ENCODE measurements at regions not wholly inside any gene's neighbourhood (a gene's known extent, or its start where the extent isn't known, plus 50 kb on each side); places are given as distances from the start of the nearest gene placed in this dataset.

DNA sequence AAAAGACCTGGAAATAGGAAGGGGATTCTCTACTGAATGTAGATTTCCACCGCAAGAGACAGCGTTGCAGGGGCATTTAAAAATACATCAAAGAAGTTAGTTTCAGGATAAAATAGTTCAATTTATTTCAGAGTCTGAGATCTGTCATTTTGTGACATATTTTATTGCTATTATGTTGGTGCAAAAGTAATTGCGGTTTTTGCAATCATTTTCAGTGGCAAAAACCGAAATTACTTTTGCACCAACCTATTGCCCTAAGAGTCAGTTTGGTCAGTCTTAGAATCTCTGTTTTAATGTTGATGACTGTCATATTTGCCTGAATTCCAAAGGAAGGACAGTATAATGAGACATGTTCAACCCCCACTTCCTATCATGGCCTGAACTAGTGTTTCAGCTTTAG lies 219.5 kb upstream of the CDH10 start:
- no peak for ATAC-seq (ENCODE audit: insufficient number of reproducible peaks, low FRiP score, low read depth)
- TF ChIP-seq, protein P1, sequence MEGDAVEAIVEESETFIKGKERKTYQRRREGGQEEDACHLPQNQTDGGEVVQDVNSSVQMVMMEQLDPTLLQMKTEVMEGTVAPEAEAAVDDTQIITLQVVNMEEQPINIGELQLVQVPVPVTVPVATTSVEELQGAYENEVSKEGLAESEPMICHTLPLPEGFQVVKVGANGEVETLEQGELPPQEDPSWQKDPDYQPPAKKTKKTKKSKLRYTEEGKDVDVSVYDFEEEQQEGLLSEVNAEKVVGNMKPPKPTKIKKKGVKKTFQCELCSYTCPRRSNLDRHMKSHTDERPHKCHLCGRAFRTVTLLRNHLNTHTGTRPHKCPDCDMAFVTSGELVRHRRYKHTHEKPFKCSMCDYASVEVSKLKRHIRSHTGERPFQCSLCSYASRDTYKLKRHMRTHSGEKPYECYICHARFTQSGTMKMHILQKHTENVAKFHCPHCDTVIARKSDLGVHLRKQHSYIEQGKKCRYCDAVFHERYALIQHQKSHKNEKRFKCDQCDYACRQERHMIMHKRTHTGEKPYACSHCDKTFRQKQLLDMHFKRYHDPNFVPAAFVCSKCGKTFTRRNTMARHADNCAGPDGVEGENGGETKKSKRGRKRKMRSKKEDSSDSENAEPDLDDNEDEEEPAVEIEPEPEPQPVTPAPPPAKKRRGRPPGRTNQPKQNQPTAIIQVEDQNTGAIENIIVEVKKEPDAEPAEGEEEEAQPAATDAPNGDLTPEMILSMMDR (IDR thresholded peaks at IDR 0.05), result no peak
- H3K4me3 ChIP-seq, result no peak overlapping the region

DNA sequence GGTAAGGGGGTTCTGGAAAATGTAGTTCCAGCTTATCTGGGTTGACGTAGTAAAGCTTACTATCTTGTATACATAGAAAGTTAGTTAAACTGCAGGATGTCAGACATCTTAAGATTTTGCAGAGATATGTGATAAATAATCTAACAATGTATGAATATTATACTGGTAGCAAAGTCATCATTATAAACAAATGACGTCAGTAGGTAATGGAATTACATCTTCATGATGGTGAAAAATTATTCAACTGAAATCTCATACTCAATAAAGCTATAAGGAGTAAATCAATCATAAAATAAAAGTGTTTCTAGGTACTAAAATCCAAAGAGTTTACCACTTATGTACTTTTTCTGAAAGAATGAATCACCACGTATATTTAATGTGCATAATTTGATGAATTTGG lies 217.3 kb upstream of the CDH10 start:
- ATAC-seq (ENCODE audit: insufficient number of reproducible peaks, low FRiP score, low read depth) (no peak), DNase-seq (ENCODE audit: low spot score) (no peak)
- no peaks in the 10 kb centered on the region for H3K27me3 ChIP-seq (replicated peaks; ENCODE audit: insufficient read depth)
- TF ChIP-seq, protein P1 (IDR thresholded peaks at IDR 0.05), result no peak
- H3K36me3 ChIP-seq, result no peaks in the 10 kb centered on the region
- H3K27ac ChIP-seq, result no peak overlapping the region
- no peaks in the 10 kb centered on the region for H3K9me3 ChIP-seq
- H3K4me1 ChIP-seq (ENCODE audit: control insufficient read depth in 1 of 2, low read depth in 2 of 2), result no peaks in the 10 kb centered on the region
- H3K4me3 ChIP-seq, result no peak overlapping the region

More for the DNA sequence above, 219.5 kb upstream of the CDH10 start:
- Histone ChIP-seq H3K9me3 (no peaks in the 10 kb centered on the region), H3K36me3 (no peaks in the 10 kb centered on the region), H3K27ac (no peak overlapping the region), H3K4me1 (ENCODE audit: control insufficient read depth in 1 of 2, low read depth in 2 of 2) (no peaks in the 10 kb centered on the region), H3K27me3 (replicated peaks; ENCODE audit: insufficient read depth) (no peaks in the 10 kb centered on the region)
- DNase-seq (ENCODE audit: low spot score), result no peak

DNA sequence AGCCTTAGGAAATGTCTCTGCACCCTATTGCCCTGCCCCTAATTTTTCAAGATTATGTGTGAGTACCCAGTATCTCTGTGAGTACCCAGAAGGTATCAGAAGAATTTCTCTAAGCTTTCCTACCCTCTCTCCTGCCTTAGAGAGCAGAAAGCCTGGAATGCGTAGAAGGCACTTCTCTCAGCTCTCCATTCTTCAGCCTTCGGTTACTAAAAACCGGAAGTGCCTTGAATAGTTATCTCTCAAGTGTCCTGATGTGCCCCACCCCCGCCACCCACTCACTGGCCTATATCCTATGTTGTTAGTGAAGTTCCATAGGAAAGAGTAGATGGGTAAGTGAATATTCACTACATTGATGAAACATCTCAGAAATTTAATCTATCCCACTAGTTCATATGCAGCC lies 210.7 kb upstream of the CDH10 start:
- Histone ChIP-seq H3K27me3 (replicated peaks; ENCODE audit: insufficient read depth) (no peaks in the 10 kb centered on the region), H3K4me1 (ENCODE audit: control insufficient read depth in 1 of 2, low read depth in 2 of 2) (no peaks in the 10 kb centered on the region), H3K36me3 (no peaks in the 10 kb centered on the region), H3K4me3 (no peak overlapping the region), H3K9me3 (no peaks in the 10 kb centered on the region), H3K27ac (no peak overlapping the region)
- TF ChIP-seq, protein P1 (IDR thresholded peaks at IDR 0.05), result no peak
- DNase-seq (ENCODE audit: low spot score) (no peak), ATAC-seq (ENCODE audit: insufficient number of reproducible peaks, low FRiP score, low read depth) (no peak)

DNA sequence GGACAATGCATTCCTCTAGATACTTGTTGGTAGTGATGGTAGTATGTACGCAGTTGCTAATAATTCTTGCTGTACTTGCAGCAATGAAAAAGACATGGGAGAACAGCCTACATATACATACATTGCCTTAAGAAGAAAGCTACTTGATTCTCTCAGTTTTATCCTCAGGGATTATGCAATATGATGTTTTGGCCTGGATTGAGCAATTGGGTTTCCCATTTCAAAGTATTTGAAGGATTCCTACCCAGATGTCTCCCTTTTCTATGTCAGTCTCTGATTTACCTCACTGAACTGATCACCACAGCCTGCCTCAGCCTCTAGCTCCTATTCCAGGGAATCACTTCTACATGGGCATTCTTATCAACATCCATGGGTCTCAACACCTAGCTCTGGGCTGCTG lies 210.1 kb upstream of the CDH10 start:
- Histone ChIP-seq H3K4me1 (ENCODE audit: control insufficient read depth in 1 of 2, low read depth in 2 of 2) (no peaks in the 10 kb centered on the region), H3K36me3 (no peaks in the 10 kb centered on the region), H3K27ac (no peak overlapping the region), H3K4me3 (no peak overlapping the region), H3K27me3 (replicated peaks; ENCODE audit: insufficient read depth) (no peaks in the 10 kb centered on the region), H3K9me3 (no peaks in the 10 kb centered on the region)
- ATAC-seq (ENCODE audit: insufficient number of reproducible peaks, low FRiP score, low read depth) (no peak), DNase-seq (ENCODE audit: low spot score) (no peak)
- TF ChIP-seq, protein P1 (IDR thresholded peaks at IDR 0.05), result no peak

DNA sequence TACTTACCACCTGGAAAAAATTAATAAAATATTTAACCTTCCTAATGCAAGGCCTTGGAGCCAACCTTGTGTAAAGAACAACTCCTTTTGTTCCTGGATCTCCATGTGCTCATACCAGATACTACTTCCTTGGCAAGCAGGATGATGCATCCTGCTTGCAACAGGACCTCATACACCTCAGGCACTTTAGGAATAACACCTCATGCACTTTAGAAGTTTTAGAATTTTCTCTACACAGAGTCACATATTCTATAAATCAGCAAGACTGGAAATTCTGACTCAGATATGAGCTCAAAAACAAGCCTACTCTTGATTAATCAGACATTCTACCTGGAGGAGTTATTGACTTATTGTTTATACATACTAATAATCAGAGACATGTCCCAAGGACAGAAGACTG lies 209.6 kb upstream of the CDH10 start:
- H3K9me3 ChIP-seq, result no peaks in the 10 kb centered on the region
- no peaks in the 10 kb centered on the region for H3K27me3 ChIP-seq (replicated peaks; ENCODE audit: insufficient read depth)
- no peak overlapping the region for H3K4me3 ChIP-seq
- no peaks in the 10 kb centered on the region for H3K4me1 ChIP-seq (ENCODE audit: control insufficient read depth in 1 of 2, low read depth in 2 of 2)
- no peak overlapping the region for H3K27ac ChIP-seq
- ATAC-seq (ENCODE audit: insufficient number of reproducible peaks, low FRiP score, low read depth), result no peak
- H3K36me3 ChIP-seq, result no peaks in the 10 kb centered on the region
- TF ChIP-seq, protein P1 (IDR thresholded peaks at IDR 0.05), result no peak
- no peak for DNase-seq (ENCODE audit: low spot score)
